ENCODE measurements at regions not wholly inside any gene's neighbourhood (a gene's known extent, or its start where the extent isn't known, plus 50 kb on each side); places are given as distances from the start of the nearest gene placed in this dataset.
"Not testable (repeated sequence)": the region's sequence is repeated elsewhere in the genome, so short reads cannot be mapped to it uniquely, and the experiment has no call there.

DNA sequence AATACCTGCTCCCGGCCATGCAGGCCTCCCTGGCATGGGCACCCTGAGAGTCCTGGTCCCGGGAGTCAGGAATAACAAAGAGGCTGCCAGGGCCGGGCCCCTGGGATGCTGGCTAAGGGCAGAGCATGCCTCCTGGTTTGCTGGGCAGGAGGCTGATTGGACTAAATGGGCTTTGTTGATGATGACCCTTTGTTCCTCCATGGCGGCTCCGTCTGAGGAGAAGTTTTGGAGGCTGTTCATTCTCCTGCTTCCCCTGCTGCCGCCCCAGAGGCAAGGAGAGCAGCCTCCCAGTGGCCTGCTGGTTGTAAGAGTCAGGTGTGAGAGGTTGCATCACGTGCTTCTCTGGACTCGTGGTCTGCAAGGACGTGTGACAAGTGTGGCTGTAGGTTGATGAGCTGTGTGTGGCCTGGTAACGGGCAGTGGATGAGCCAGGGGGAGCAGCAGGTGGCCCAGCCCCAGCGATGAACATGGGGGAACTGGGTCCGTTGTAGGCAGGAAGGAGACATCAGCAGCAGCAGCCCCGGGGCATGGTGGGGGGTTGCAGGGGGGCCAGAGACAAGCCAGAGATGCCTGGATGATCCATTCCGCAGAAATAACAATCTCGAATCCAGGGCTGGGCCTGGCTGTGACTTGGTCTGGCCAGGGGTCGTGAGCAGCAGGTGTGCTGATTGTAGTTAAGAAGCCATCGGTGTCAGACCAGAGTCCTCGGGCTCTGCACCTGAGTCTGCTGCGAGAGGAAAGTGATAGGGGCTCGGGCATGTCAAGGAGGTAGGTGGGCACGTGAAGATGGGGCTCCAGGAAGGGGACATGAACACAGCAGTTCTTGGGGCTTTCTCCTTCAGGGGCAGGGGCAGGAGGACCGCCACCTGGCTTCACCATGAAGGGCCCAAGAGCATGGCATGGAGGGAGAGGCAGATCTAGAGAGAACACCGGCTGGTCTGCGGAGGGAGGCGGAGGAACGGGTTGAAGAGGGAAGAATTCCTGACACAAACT is 101.4 kb downstream of the TNFRSF13B start:
- no peak for DNase-seq (ENCODE audit: low read depth in 3 of 3)

DNA sequence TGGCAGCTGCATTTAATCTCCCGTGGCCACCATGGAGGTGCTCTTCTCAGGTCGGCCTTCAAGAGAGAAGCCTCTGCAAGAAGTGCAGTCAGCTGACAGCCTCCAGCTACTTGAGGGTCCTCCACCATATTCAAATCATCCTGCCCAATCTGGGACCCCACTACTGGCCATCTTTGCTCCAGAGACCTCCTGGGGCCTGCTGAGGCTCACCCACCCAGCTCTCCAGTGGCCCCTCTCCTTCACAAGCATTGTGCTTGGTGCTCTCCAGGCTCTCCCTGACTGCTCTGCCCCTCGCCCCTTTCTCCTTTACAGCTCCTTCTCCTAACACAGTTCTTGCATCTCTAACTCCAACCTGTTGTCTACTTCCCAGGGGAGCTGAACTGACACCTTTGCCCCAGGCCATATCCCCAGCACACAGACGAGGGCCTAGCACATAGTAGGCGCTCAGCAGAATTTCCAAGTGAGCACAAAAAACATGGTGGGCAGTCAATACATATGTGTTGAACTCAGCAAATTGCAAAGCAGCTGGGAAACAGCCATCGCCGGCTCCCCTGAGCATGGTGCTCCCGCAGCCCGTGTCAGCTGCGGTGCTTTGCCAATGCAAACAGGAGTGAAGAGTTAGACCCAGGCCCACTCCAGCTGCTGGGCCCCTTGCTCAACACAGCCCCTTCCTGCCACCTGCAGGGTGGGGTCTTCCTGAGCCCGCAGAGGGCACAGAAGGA is 102.2 kb downstream of the TNFRSF13B start:
- DNase-seq (ENCODE audit: low read depth in 3 of 3) = not testable (repeated sequence)

DNA sequence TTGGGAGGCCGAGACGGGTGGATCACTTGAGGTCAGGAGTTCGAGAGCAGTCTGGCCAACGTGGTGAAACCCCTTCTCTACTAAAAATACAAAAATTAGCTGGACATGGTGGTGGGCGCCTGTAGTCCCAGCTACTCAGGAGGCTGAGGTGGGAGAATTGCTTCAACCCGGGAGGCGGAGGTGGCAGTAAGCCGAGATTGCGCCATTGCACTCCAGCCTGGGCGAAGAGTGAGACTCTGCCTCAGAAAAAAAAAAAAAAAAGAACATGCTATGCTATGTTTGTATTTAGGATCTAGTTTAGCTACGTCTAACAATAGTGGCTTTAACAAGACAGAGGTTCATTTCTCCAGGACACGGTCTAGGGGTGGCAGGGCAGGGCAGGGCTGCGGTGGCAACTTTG is 103.3 kb downstream of the TNFRSF13B start:
- not testable (repeated sequence) for DNase-seq (ENCODE audit: low read depth in 3 of 3)

DNA sequence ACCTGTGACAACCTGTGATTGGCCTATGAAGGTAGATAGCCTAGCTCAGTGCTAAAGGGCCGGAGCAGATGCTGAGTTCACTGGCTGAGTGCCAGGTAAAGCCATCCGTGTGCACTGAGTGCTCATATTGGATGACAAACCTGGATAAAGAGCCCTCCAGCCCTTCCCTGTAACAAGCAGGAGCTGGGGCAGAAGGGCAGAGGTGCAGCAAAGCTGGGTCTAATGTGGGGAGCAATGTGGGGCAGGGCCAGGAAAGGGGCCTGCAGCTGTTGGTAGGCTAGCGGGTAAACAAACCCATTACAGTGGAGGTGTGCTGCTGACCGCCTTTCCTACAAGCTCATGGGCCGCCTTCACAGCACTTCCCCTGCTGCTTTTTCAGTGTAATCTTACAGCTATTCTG is 104.4 kb downstream of the TNFRSF13B start:
- not testable (repeated sequence) for DNase-seq (ENCODE audit: low read depth in 3 of 3)

DNA sequence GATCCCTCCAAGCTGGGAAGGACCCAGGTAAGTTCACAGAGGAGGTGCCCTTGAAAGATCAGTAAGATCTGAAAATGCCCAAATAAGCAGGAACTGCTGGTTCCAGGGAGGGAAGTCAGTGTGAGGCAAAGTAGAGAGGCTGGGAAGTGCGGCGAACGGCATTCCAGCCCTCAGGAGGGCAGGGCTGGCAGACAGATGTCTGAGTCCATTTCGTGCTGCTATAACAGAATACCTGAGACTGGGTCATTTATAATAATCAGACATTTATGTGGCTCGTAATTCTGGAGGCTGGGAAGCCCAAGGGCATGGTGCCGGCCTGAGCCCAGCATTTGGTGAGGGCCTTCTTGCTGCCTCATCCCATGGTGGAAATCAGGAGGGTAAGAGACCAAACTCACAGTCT is 105.1 kb downstream of the TNFRSF13B start:
- not testable (repeated sequence) for DNase-seq (ENCODE audit: low read depth in 3 of 3)

DNA sequence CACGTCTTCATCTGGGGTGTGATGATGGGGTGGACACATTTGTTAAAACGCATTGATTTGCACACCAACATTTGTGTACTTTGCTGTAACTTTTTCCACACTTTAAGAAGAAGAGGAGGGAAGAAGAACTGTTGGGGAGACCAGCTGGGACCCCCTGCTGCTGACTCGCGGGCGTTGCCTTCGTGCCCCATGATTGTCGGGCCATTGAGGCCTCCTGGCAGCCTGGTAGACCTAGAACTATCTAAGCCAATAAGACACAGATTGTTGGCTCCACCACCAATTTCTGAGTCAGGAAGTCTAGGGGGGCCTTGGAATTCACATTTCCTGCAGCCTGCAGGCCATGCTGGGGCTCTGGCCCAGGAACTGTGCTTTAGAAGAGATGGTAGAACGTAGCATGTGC is 105.5 kb downstream of the TNFRSF13B start:
- no peak for DNase-seq (ENCODE audit: low read depth in 3 of 3)

DNA sequence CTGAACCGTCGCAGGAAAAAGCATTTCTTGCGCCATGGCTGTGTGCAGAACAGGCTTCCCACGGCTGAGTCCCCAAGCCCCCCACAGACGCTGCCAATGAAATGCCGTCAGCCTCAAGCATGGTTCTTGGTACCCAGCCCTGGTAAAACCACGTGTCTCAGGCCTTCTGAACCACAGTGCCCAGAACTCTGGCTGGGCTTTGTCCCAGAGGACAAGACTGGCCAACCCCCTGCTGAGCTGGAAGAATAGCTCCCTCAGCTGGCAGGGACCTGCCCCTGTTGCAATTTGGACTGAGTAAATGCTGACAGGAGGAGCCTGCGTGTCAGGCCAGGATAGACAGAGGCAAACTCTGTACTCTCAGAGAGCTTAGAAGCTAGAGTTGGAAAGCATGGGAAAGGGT is 106.2 kb downstream of the TNFRSF13B start:
- DNase-seq (ENCODE audit: low read depth in 3 of 3) = not testable (repeated sequence)

DNA sequence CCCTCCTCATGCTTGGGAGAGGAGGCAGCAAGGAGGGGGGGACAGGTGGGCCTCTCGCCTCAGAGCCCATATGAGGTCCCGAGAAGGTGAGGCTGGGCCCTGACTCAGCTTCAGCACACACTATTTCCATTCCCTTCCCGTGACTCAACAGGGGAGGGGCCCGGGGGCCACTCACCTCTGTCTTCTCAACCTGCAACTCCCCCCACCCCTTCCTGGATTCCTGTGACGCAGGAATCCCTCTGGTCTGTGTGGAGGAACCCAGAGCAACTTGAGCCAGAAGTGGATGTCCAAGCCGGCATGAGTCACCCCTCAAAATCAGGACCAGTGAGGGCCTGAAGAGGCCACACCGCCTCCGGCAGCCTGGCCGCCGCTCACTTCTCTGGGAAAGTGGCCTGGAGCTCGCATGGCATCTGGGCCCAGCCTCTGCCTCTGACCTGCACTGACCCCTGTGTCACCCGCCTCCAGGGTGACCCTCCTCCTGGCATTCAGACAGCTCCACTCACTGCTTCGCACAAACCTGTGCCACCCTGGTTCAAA is 106.8 kb downstream of the TNFRSF13B start:
- not testable (repeated sequence) for DNase-seq (ENCODE audit: low read depth in 3 of 3)

DNA sequence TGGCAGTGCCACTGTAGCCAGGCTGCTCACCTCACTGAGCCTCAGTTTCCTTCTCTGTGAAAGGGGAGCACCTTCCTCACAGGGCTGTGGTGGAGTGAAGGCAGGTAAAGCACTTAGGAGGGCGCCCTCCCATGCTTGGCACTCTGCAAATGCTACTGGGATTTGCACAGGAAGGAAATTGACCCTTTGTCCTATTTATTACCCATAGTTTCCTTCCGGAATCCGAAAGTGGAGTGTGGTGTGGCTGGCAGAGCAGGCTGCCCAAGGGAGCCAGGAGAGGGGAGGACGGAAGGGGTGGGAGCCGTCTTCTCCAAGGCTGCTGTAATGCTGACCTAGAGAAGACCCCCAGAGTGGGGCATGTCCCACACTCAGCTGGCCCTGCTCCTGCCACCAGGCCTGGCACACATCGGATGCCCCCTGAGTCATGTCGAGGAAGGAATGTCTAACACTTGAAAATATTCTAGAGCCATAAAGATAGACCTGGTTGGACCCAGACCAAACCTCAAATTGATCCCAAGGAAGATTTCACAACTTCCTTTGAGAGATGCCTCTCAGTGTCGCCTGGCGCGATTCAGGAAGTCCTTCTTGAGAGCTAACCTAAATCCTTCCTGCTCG is 107.3 kb downstream of the TNFRSF13B start:
- not testable (repeated sequence) for DNase-seq (ENCODE audit: low read depth in 3 of 3)

DNA sequence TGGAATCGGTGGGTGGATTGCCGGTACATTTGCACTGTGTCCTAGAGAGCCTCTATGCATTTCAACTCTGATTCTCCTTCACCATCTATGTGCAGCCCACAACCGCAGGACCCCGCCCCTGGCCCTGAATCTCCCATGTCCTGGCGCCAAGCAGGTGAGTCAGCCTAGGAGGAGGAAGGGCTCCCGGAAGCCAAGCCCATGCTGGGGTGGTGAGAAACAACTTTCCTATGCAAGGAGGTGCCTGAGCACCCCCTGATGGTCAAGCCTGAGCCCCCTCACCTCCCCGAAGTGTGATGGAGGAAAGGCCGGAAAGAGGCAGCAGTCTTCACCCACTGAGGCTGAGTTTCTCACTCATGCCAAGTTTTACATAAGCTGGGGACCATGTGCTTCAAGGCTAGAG is 110.8 kb downstream of the TNFRSF13B start:
- not testable (repeated sequence) for DNase-seq (ENCODE audit: low read depth in 3 of 3)

DNA sequence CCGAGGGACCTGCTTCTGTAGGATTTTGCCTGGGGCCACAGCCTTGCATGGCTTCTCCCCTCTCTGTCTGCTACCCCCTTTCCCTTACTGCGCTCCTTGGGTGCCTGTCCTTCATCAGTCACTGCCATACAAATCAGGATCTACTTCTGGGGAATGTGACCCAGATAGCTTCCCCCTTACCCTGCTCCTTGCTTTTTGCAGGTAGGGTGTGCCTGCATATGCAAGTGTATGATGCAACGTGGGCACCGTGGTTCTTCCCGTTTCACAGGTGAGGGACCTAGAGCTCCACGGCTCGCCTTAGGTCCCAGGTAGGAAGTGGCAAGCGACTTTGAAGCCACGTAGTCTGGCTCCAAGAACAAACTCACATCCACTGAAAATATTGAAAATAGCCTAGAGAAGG is 111.5 kb downstream of the TNFRSF13B start:
- not testable (repeated sequence) for DNase-seq (ENCODE audit: low read depth in 3 of 3)

DNA sequence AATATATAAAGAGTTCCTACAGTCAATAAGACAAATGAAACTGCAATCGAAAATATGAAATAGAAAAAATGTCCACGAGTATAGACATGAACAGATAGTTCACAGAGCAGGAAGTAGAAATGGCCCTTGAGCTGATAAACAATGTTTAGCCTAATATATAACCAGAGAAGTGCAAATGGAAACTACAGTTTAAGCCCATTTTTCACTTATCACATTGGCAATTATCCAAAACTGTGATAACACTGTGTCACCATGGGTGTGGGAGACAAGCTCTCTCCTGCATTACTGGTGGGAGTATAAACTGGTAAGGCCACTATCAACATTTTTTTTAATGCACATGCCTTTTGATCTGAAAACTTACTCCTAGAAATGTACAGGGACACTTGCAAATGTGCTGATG is 112.4 kb downstream of the TNFRSF13B start:
- DNase-seq (ENCODE audit: low read depth in 3 of 3) = not testable (repeated sequence)

DNA sequence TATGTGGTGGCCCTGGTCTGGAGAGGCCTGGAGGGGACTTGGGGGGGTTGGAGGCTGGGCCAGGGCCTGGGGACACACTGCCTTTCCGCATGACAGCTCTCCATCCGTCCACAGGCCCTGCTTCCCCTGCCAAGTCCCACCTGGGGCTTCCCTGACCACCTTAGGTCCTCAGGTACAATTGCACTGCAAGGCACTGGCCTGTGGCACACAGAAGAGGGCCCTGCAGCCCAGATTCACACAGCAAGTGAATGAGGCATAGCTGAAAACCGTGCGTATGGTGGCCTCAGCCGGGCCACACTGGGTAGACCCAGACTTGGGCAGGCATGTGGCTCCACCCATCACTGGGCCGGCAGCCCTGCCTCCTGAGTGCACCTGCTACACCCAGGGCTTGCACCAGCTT is 114.2 kb downstream of the TNFRSF13B start:
- not testable (repeated sequence) for DNase-seq (ENCODE audit: low read depth in 3 of 3)

DNA sequence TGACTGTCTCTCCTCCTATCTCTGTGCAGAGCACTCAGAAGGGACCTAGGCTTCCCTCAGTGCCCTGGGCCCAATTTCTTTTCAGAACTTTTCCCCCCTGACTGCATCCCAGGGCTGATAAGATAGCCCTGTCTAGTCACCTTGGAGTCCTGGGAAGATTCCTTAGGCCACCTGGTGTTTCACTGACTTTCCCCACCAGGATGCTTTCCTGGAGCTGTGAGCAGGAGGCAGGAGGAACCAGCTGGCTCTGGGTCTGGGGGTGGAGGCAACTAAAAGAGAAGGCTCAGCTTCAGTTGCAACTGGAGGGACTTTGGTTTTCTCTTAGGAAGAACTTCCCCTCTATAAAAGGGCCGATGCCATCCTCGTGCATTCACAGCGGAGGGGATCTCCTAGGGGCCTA is 115.1 kb downstream of the TNFRSF13B start:
- DNase-seq (ENCODE audit: low read depth in 3 of 3) = not testable (repeated sequence)

DNA sequence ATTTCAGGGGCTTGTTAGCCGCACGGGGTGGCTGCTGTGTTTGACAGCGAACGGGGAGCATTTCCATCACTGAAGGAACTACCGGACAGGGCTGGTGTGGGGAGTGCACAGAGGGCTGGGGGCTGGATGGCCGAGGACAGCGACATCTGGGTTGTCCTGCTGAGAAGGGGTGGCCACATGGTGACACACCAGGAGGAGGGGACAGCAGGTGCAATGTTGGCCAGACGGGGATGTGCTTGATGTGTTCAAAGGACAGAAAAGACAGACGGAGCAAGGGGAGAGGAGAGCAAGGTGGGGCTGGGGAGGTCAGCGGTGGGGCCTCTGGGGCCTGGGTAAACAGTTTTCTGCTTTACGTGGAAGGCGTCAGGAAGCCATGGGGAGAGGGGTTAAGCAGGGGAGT is 115.7 kb downstream of the TNFRSF13B start:
- not testable (repeated sequence) for DNase-seq (ENCODE audit: low read depth in 3 of 3)

DNA sequence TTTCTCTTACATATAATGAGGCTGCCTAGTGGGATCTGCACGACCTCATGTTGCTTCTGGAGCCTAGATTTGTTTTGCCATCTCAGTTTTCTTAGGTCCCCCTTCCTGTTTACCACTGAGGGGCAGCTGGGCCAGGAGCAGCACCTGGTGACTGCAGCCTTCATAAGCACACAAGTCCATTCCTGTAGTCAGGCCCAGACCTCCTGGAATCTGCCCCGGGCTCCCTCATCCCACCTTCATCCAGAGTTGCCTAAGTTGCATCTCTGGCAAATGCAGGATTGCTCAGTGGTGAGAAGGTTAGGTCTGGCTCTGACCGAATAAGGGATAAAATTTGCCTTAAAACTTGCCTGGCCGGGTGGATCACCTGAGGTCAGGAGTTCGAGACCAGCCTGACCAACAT is 117.3 kb downstream of the TNFRSF13B start:
- DNase-seq (ENCODE audit: low read depth in 3 of 3) = not testable (repeated sequence)

DNA sequence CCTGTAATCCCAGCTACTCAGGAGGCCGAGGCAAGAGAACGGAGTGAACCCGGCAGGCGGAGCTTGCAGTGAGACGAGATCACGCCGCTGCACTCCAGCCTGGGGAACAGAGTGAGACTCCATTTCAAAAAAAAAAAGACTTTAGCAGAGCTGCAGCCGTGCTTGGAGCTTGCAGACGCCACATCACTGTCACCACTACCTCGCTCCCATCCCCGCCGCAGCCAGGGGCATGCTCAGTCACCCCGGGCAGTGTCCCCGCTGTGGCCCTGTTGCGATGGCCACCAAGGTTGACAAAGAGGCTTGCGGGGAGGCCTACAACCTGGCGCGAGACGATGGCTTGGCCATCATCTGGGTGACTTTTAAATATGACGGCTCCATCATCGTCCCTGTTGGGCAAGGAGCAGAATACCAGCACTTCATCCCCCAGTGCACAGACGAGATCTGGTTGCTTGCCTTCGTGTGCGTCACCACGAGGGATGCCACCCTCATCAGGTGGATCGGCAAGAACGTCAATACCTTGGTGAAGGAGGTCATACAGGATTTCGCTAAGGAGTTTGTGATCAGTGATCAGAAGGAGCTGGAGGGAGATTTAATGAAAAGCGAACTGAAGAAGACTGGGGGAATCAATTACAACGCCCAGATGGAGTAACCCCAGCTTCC is 118.1 kb downstream of the TNFRSF13B start:
- no peak for DNase-seq (ENCODE audit: low read depth in 3 of 3)

DNA sequence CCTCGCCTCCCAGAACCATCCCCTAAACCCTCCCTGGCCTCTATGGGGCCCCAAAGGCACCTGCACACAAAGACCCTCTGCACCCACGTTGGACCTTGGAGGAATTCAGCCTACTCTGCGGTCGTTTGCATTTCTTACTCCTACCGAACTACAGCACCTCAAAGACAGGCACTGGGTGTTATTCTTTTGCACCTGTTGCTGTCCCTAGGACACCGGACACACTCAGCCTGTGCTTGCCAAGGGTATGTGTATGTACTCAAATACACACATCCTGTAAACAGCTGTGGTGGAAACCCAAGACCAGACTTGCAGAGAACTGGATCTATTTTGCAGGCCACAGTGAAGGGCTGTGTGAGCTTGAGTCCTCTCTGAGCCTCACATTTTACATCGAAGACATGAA is 122.1 kb downstream of the TNFRSF13B start:
- not testable (repeated sequence) for DNase-seq (ENCODE audit: low read depth in 3 of 3)

DNA sequence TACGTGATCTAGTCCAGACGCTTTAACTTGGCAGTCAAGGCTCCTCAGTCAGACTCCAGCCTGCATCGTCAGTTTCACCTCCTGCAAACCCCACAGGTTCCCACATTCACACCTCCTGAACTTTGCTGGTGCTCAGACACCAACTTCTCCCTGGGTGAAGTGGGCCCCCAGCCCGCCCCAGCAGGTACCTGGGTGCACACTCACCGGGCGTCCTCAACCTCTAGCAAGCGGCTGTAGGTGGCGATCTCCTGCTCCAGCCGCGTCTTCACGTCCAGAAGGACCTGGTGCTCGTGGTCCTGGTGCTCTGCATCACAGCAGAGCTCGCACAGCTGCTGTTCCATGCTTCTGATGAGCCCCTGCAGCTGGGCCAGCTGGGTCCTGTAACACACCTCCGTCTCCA is 122.9 kb downstream of the TNFRSF13B start:
- not testable (repeated sequence) for DNase-seq (ENCODE audit: low read depth in 3 of 3)

DNA sequence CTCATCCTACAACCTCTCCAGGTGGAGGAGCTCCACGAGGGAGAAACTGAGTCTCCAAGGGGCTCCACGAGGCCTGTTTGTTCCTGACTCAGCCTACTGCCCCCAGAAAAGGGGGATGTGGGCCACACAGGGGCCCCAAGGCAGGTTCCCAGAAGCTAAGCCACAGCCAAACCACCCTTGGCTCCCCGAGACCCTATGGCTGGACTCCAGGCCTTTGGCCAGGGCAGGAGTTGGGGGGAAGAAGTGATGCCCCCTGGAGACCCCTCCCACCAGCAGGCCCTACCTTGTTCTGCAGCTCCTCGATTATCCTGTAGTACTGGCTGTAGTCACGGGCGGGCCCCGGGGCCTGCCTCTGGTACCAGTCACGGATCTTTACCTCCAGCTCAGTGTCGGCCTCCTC is 126.8 kb downstream of the TNFRSF13B start:
- DNase-seq (ENCODE audit: low read depth in 3 of 3) = not testable (repeated sequence)

DNA sequence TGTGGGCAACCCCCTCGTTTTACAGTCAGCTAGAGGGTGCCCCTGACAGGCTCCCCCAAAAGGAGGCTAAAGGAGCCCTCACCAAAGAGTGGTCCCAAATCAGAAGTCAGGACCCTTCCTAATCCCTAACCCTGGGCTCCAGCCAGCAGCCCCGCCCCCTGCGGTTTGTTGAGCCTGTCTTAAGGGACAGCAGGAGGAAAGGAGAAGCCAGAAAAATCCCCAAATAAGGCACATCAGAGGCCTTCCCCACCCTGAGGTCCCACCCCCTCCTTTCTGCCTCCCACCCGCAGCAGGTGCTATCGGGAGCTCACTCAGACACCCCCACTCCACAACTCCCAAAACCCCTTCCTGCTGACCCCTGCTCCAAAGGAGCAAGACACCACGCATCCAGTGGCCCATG is 127.2 kb downstream of the TNFRSF13B start:
- not testable (repeated sequence) for DNase-seq (ENCODE audit: low read depth in 3 of 3)
